ENCODE measurements at regions not wholly inside any gene's neighbourhood (a gene's known extent, or its start where the extent isn't known, plus 50 kb on each side); places are given as distances from the start of the nearest gene placed in this dataset.

GRCh38 chr16:62424206-62424605, 388.0 kb upstream of the CDH8 start:
- Histone ChIP-seq H3K4me3 (ENCODE audit: low read length) (no peak overlapping the region), H4K20me1 (ENCODE audit: insufficient read depth, low read length) (no peaks in the 10 kb centered on the region), H3F3A (ENCODE audit: insufficient read depth, low read length) (no peaks in the 10 kb centered on the region), H3K9me2 (replicated peaks; ENCODE audit: insufficient read depth, low read length) (no peaks in the 10 kb centered on the region), H3K27me3 (replicated peaks; ENCODE audit: insufficient read depth, low read length) (no peaks in the 10 kb centered on the region), H3K9me3 (replicated peaks; ENCODE audit: insufficient read depth, low read length) (no peaks in the 10 kb centered on the region), H3K36me3 (replicated peaks; ENCODE audit: insufficient read depth, low read length) (no peaks in the 10 kb centered on the region), H3K9ac (ENCODE audit: low read length) (no peak overlapping the region), H3K4me2 (ENCODE audit: low read depth, low read length) (no peak overlapping the region), H3K79me2 (ENCODE audit: low read length) (no peaks in the 10 kb centered on the region), H3K27ac (ENCODE audit: low read length) (no peak overlapping the region), H2AFZ (ENCODE audit: low read length) (no peak overlapping the region), H3K4me1 (ENCODE audit: low read length) (no peaks in the 10 kb centered on the region)
- DNase-seq = no peak
- TF ChIP-seq EZH2 (optimal IDR thresholded peaks at IDR 0.05; ENCODE audit: low read depth, low read length) (no peak), CTCF (IDR thresholded peaks at IDR 0.05; ENCODE audit: low read length) (no peak), EZH2phosphoT487 (IDR thresholded peaks at IDR 0.05; ENCODE audit: low read length) (no peak)

- no peak for DNase-seq
- H3K4me3 ChIP-seq (ENCODE audit: low read length) = no peak overlapping the region
- H3K79me2 ChIP-seq (ENCODE audit: low read length) = no peaks in the 10 kb centered on the region
- H3K27ac ChIP-seq (ENCODE audit: low read length) = no peak overlapping the region
- H3K9me2 ChIP-seq (replicated peaks; ENCODE audit: insufficient read depth, low read length) = no peaks in the 10 kb centered on the region
- no peaks in the 10 kb centered on the region for H3K4me1 ChIP-seq (ENCODE audit: low read length)
- no peaks in the 10 kb centered on the region for H3K27me3 ChIP-seq (replicated peaks; ENCODE audit: insufficient read depth, low read length)
- H3K4me2 ChIP-seq (ENCODE audit: low read depth, low read length) = no peak overlapping the region
- no peaks in the 10 kb centered on the region for H4K20me1 ChIP-seq (ENCODE audit: insufficient read depth, low read length)
- no peaks in the 10 kb centered on the region for H3K9me3 ChIP-seq (replicated peaks; ENCODE audit: insufficient read depth, low read length)
- no peak for TF ChIP-seq CTCF (IDR thresholded peaks at IDR 0.05; ENCODE audit: low read length)
- TF ChIP-seq EZH2 (optimal IDR thresholded peaks at IDR 0.05; ENCODE audit: low read depth, low read length) = no peak
- no peak for TF ChIP-seq EZH2phosphoT487 (IDR thresholded peaks at IDR 0.05; ENCODE audit: low read length)
- no peaks in the 10 kb centered on the region for H3F3A ChIP-seq (ENCODE audit: insufficient read depth, low read length)
- no peaks in the 10 kb centered on the region for H3K36me3 ChIP-seq (replicated peaks; ENCODE audit: insufficient read depth, low read length)
- H2AFZ ChIP-seq (ENCODE audit: low read length) = no peak overlapping the region
- no peak overlapping the region for H3K9ac ChIP-seq (ENCODE audit: low read length)
Measured at GRCh38 chr16:62408760-62409159, 372.5 kb upstream of the CDH8 start.

GRCh38 chr16:62406387-62406786, 370.1 kb upstream of the CDH8 start:
- Histone ChIP-seq H3K4me2 (ENCODE audit: low read depth, low read length) (no peak overlapping the region), H3K27me3 (replicated peaks; ENCODE audit: insufficient read depth, low read length) (no peaks in the 10 kb centered on the region), H3K79me2 (ENCODE audit: low read length) (no peaks in the 10 kb centered on the region), H4K20me1 (ENCODE audit: insufficient read depth, low read length) (no peaks in the 10 kb centered on the region), H3F3A (ENCODE audit: insufficient read depth, low read length) (no peaks in the 10 kb centered on the region), H3K9me3 (replicated peaks; ENCODE audit: insufficient read depth, low read length) (no peaks in the 10 kb centered on the region), H2AFZ (ENCODE audit: low read length) (no peak overlapping the region), H3K4me1 (ENCODE audit: low read length) (no peaks in the 10 kb centered on the region), H3K36me3 (replicated peaks; ENCODE audit: insufficient read depth, low read length) (no peaks in the 10 kb centered on the region), H3K9ac (ENCODE audit: low read length) (no peak overlapping the region), H3K9me2 (replicated peaks; ENCODE audit: insufficient read depth, low read length) (no peaks in the 10 kb centered on the region), H3K4me3 (ENCODE audit: low read length) (no peak overlapping the region), H3K27ac (ENCODE audit: low read length) (no peak overlapping the region)
- TF ChIP-seq CTCF (IDR thresholded peaks at IDR 0.05; ENCODE audit: low read length) (no peak), EZH2 (optimal IDR thresholded peaks at IDR 0.05; ENCODE audit: low read depth, low read length) (no peak), EZH2phosphoT487 (IDR thresholded peaks at IDR 0.05; ENCODE audit: low read length) (no peak)
- DNase-seq = no peak
